H9 (cell line): ENCODE measurements at regions not wholly inside any gene's neighbourhood (a gene's known extent, or its start where the extent isn't known, plus 50 kb on each side); places are given as distances from the start of the nearest gene placed in this dataset.

Experiments used
- DNase-seq: peaks from one replicate; pipeline ENCODE4 v3.0.0-alpha.2; 2017
- H2AFZ ChIP-seq: one replicate; pipeline ENCODE4 v1.6.1; 2013; ENCODE audit warnings: mild to moderate bottlenecking, low read length, control low read depth, moderate library complexity
- H2AK5ac ChIP-seq: 2 replicates; pipeline ENCODE4 v1.6.1; 2013; ENCODE audit warnings: low read length, control low read depth, mixed read lengths; ENCODE audit not compliant: insufficient read length
- H2BK120ac ChIP-seq: one replicate; pipeline ENCODE4 v1.6.1; 2013; ENCODE audit warnings: low read depth, mild to moderate bottlenecking, low read length, control low read depth, inconsistent platforms; ENCODE audit not compliant: poor library complexity, severe bottlenecking
- H2BK12ac ChIP-seq: 2 replicates; pipeline ENCODE4 v1.6.1; 2013; ENCODE audit warnings: low read length, control low read depth, mixed read lengths, low read depth; ENCODE audit not compliant: insufficient read length
- H2BK15ac ChIP-seq: 2 replicates; pipeline ENCODE4 v1.6.1; 2013; ENCODE audit warnings: low read depth, low read length, control low read depth
- H2BK20ac ChIP-seq: one replicate; pipeline ENCODE4 v1.6.1; 2013; ENCODE audit warnings: low read depth, mild to moderate bottlenecking, low read length, control low read depth, inconsistent platforms; ENCODE audit not compliant: poor library complexity, severe bottlenecking
- H2BK5ac ChIP-seq: 2 replicates; pipeline ENCODE4 v1.6.1; 2013; ENCODE audit warnings: low read length, control low read depth, mixed read lengths; ENCODE audit not compliant: insufficient read length
- H3K14ac ChIP-seq: 2 replicates; pipeline ENCODE4 v1.6.1; 2013; ENCODE audit warnings: low read length, control low read depth; ENCODE audit not compliant: insufficient read depth
- H3K18ac ChIP-seq: 2 replicates; pipeline ENCODE4 v1.6.1; 2013; ENCODE audit warnings: low read depth, mild to moderate bottlenecking, mixed read lengths, low read length, control low read depth; ENCODE audit not compliant: insufficient read length
- H3K23ac ChIP-seq: 2 replicates; pipeline ENCODE4 v1.6.1; 2013; ENCODE audit warnings: low read length, control low read depth, mixed read lengths, low read depth; ENCODE audit not compliant: insufficient read length
- H3K23me2 ChIP-seq: 2 replicates; pipeline ENCODE4 v1.6.1; 2013; ENCODE audit warnings: low read depth, mild to moderate bottlenecking, mixed read lengths, low read length, control low read depth; ENCODE audit not compliant: insufficient read length, poor library complexity, severe bottlenecking
- H3K27ac ChIP-seq: 2 replicates; pipeline ENCODE4 v1.5.1; 2013; ENCODE audit warnings: low read length, control low read depth, mixed read lengths, low read depth; ENCODE audit not compliant: insufficient read length
- H3K27me3 ChIP-seq: 2 replicates; pipeline ENCODE4 v1.6.1; 2013; ENCODE audit warnings: low read length, control low read depth, inconsistent platforms; ENCODE audit not compliant: insufficient read depth
- H3K4ac ChIP-seq: 2 replicates; pipeline ENCODE4 v1.6.1; 2013; ENCODE audit warnings: low read depth, mild to moderate bottlenecking, control low read depth, inconsistent platforms, low read length, moderate library complexity
- H3K4me1 ChIP-seq: 2 replicates; pipeline ENCODE4 v1.6.1; 2013; ENCODE audit warnings: low read length, control low read depth, inconsistent platforms; ENCODE audit not compliant: insufficient read depth
- H3K4me2 ChIP-seq: 2 replicates; pipeline ENCODE4 v1.6.1; 2013; ENCODE audit warnings: low read length, control low read depth, mixed read lengths; ENCODE audit not compliant: insufficient read length, insufficient read depth
- H3K56ac ChIP-seq: 2 replicates; pipeline ENCODE4 v1.6.1; 2013; ENCODE audit warnings: low read depth, mild to moderate bottlenecking, mixed read lengths, low read length, control low read depth; ENCODE audit not compliant: insufficient read length
- H3K79me1 ChIP-seq: 2 replicates; pipeline ENCODE4 v1.6.1; 2013; ENCODE audit warnings: low read depth, mild to moderate bottlenecking, moderate library complexity, low read length, control low read depth, inconsistent platforms; ENCODE audit not compliant: insufficient read depth, poor library complexity, severe bottlenecking
- H3K79me2 ChIP-seq: 2 replicates; pipeline ENCODE4 v1.6.1; 2013; ENCODE audit warnings: low read length, control low read depth, inconsistent platforms; ENCODE audit not compliant: insufficient read depth
- H3K9ac ChIP-seq: 2 replicates; pipeline ENCODE4 v1.6.1; 2013; ENCODE audit warnings: low read length, control low read depth, mixed read lengths; ENCODE audit not compliant: insufficient read length; ENCODE audit errors: extremely low read depth
- H3K9me3 ChIP-seq: one replicate; pipeline ENCODE4 v1.6.1; 2013; ENCODE audit warnings: low read depth, low read length, inconsistent platforms; ENCODE audit not compliant: control insufficient read depth
- H3T11ph ChIP-seq: one replicate; pipeline ENCODE4 v1.6.1; 2013; ENCODE audit warnings: mild to moderate bottlenecking, low read length, control low read depth, inconsistent platforms
- H4K20me1 ChIP-seq: one replicate; pipeline ENCODE4 v1.6.1; 2013; ENCODE audit not compliant: control insufficient read depth, insufficient read length, insufficient read depth
- H4K5ac ChIP-seq: 2 replicates; pipeline ENCODE4 v1.6.1; 2013; ENCODE audit warnings: low read depth, mild to moderate bottlenecking, mixed read lengths, low read length, control low read depth; ENCODE audit not compliant: insufficient read length
- H4K8ac ChIP-seq: replicated peaks from 2 replicates; pipeline ENCODE4 v1.6.1; 2013; ENCODE audit warnings: low read length, control low read depth, mixed read lengths, low read depth; ENCODE audit not compliant: insufficient read length
- H4K91ac ChIP-seq: 2 replicates; pipeline ENCODE4 v1.6.1; 2013; ENCODE audit warnings: low read depth, mild to moderate bottlenecking, moderate library complexity, mixed read lengths, low read length, control low read depth; ENCODE audit not compliant: insufficient read length
- H3K27ac Mint-ChIP-seq, 3 experiments: 2 replicates in 2 of 3; 3 replicates in 1 of 3; pipeline ENCODE4 v1.8.0; 2020 to 2021; ENCODE audit warnings: mixed read lengths in 3 of 3, mild to moderate bottlenecking in 1 of 3, moderate library complexity in 1 of 3
- H3K27me3 Mint-ChIP-seq: 2 replicates; pipeline ENCODE4 v1.8.0; 2021; ENCODE audit warnings: low read depth, mild to moderate bottlenecking, moderate library complexity, mixed read lengths
- H3K36me3 Mint-ChIP-seq, 3 experiments: 2 replicates in 2 of 3; 3 replicates in 1 of 3; pipeline ENCODE4 v1.8.0; 2020 to 2021; ENCODE audit warnings: low read depth in 3 of 3, mixed read lengths in 3 of 3; ENCODE audit not compliant: insufficient read depth in 1 of 3
- H3K4me1 Mint-ChIP-seq, 2 experiments: 2 replicates each; pipeline ENCODE4 v1.8.0; 2020; ENCODE audit warnings: mixed read lengths in 2 of 2
- H3K4me3 Mint-ChIP-seq, 2 experiments: 2 replicates in 1 of 2; 3 replicates in 1 of 2; pipeline ENCODE4 v1.8.0; 2020 to 2021; ENCODE audit warnings: mild to moderate bottlenecking in 2 of 2, mixed read lengths in 2 of 2, moderate library complexity in 1 of 2
- H3K9me3 Mint-ChIP-seq, 2 experiments: 2 replicates in 1 of 2; 3 replicates in 1 of 2; pipeline ENCODE4 v1.8.0; 2020; ENCODE audit warnings: mild to moderate bottlenecking in 2 of 2, mixed read lengths in 2 of 2, moderate library complexity in 1 of 2
- CTCF ChIP-seq: fragments of 200-600 bp; sonication (generic); conservative IDR thresholded peaks from 3 replicates; pipeline ENCODE4 v1.8.0; 2021; ENCODE audit warnings: antibody characterized with exemption, mild to moderate bottlenecking
- WGBS: extraction: QIAGEN DNeasy Blood & Tissue Kit; methylation state at CpG from one replicate; pipeline ENCODE4 v1.1.7; 2013; ENCODE audit warnings: missing lambda C conversion rate, low lambda C conversion rate, mixed read lengths; ENCODE audit not compliant: insufficient read length; ENCODE audit errors: extremely low coverage; 5-methylcytosine and 5-hydroxymethylcytosine counted together

DNA sequence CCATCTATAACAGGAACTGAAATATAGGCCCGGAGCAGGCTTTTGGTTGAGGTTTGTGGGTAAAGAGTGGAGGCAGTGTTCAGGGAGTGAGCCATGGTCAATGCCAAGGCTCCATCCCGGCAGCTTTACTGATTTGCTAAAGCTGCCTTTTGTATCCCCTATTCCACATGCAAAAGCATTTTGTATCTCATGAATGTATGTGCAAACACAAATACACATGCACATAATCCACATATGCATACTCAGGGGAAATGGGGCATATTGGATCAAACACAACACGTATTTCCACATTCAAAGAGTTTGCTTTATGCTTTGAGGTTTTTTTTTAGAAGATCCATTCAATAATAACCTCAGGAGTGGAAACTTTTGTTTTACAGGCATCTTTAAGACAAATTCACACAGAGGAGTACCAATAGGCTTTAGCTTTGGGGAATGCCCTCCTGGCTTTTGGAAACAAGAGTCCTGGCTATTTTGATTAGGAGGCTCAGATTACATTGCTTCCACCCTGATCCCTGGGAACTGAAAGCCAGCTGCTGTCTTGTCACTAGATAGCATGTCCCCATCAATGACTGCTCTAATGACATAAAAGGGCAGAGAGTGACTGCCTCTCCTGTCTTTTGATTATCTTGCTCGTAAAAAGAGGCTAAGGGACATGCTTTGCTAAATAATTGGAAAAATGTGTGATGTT lies 263.2 kb downstream of the EN1 start:
- Histone ChIP-seq H2BK15ac (no peak overlapping the region), H3K4me1 (no peaks in the 10 kb centered on the region), H3K79me1 (no peaks in the 10 kb centered on the region), H3K18ac (no peak overlapping the region), H3K9ac (no peak overlapping the region), H3K4me2 (no peak overlapping the region), H4K5ac (no peak overlapping the region), H3K23ac (no peak overlapping the region), H2BK12ac (no peak overlapping the region), H3T11ph (no peak overlapping the region), H3K56ac (no peak overlapping the region), H2BK5ac (no peak overlapping the region), H3K9me3 (no peaks in the 10 kb centered on the region), H4K91ac (no peak overlapping the region), H2BK120ac (no peak overlapping the region), H3K4ac (no peak overlapping the region), H3K23me2 (no peaks in the 10 kb centered on the region), H3K27me3 (no peaks in the 10 kb centered on the region), H3K14ac (no peak overlapping the region), H2AK5ac (no peak overlapping the region), H2BK20ac (no peak overlapping the region), H4K8ac (no peak overlapping the region), H4K20me1 (no peaks in the 10 kb centered on the region), H2AFZ (no peak overlapping the region), H3K27ac (no peak overlapping the region), H3K79me2 (no peaks in the 10 kb centered on the region; the same call in 1 of the 2 replicates)
- no peak for DNase-seq
- Mint-ChIP-seq H3K36me3 (no peaks in the 10 kb centered on the region), H3K27ac (peak overlapping the region in 1 of 3 experiments; percentile 36; a peak in 1 of 7 replicates), H3K4me1 (peaks cover 12 to 16% of the 10 kb centered on the region in 2 experiments), H3K4me3 (no peak overlapping the region), H3K9me3 (no peaks in the 10 kb centered on the region), H3K27me3 (no peaks in the 10 kb centered on the region)
- TF ChIP-seq CTCF = no peak
- no CpG with 5 or more reads among the region's 4 CpGs for WGBS
